CD14-positive monocyte (primary cell): ENCODE measurements at regions not wholly inside any gene's neighbourhood (a gene's known extent, or its start where the extent isn't known, plus 50 kb on each side); places are given as distances from the start of the nearest gene placed in this dataset.

Experiments
- DNase-seq, 3 donors: peaks; one replicate each; pipeline ENCODE4 v3.0.0-alpha.2; 2011 to 2022
- H2AFZ ChIP-seq: 2 replicates; pipeline ENCODE4 v1.6.0; 2012; ENCODE audit warnings: mild to moderate bottlenecking, low read depth, low read length, inconsistent platforms; ENCODE audit not compliant: insufficient read depth, poor library complexity, severe bottlenecking
- H3K27ac ChIP-seq, 2 donors: 1 replicate in 1 of 2; 2 replicates in 1 of 2; pipeline ENCODE4 v1.5.1; 2012 to 2013; ENCODE audit warnings: low read length in 2 of 2, control low read depth in 1 of 2, inconsistent platforms in 1 of 2, low read depth in 1 of 2, mild to moderate bottlenecking in 1 of 2
- H3K27me3 ChIP-seq, 2 donors: one replicate each; pipeline versions ENCODE4 v1.6.0 to v1.6.1; 2011 to 2013; ENCODE audit warnings: low read length in 2 of 2; ENCODE audit not compliant: control insufficient read depth in 2 of 2, insufficient read depth in 2 of 2
- H3K36me3 ChIP-seq, 2 donors: replicated peaks in 1 of 2; 1 replicate in 1 of 2; 2 replicates in 1 of 2; pipeline versions ENCODE4 v1.5.1 to v1.6.1; 2012 to 2013; ENCODE audit warnings: low read length in 2 of 2, control low read depth in 1 of 2, inconsistent platforms in 1 of 2, mild to moderate bottlenecking in 1 of 2; ENCODE audit not compliant: insufficient read depth in 2 of 2, control insufficient read depth in 1 of 2
- H3K4me1 ChIP-seq, 2 donors: 1 replicate in 1 of 2; 2 replicates in 1 of 2; pipeline versions ENCODE4 v1.5.1 to v1.6.1; 2012 to 2013; ENCODE audit warnings: low read length in 2 of 2, control low read depth in 1 of 2, inconsistent platforms in 1 of 2, mild to moderate bottlenecking in 1 of 2, moderate library complexity in 1 of 2; ENCODE audit not compliant: insufficient read depth in 2 of 2, control insufficient read depth in 1 of 2
- H3K4me2 ChIP-seq: replicated peaks from 2 replicates; pipeline ENCODE3; 2012; ENCODE audit warnings: low read length, moderate library complexity, mild to moderate bottlenecking; ENCODE audit not compliant: poor library complexity, severe bottlenecking; ENCODE audit errors: extremely low read depth
- H3K4me3 ChIP-seq, 3 experiments: fragments of 200-600 bp in 1 of 3; sonication (generic) in 1 of 3; replicated peaks in 1 of 3; 1 replicate in 2 of 3; 2 replicates in 1 of 3; pipeline ENCODE4 v1.5.1; 2011 to 2013; ENCODE audit warnings: low read length in 3 of 3, mild to moderate bottlenecking in 3 of 3, control low read depth in 2 of 3, low read depth in 2 of 3, inconsistent platforms in 1 of 3, moderate library complexity in 1 of 3
- H3K79me2 ChIP-seq: 2 replicates; pipeline ENCODE4 v1.6.0; 2012; ENCODE audit warnings: mild to moderate bottlenecking, control low read depth, inconsistent platforms, low read length, moderate library complexity; ENCODE audit not compliant: insufficient read depth
- H3K9ac ChIP-seq: 2 replicates; pipeline ENCODE4 v1.6.0; 2017; ENCODE audit warnings: low read length, mild to moderate bottlenecking; ENCODE audit not compliant: insufficient read depth, poor library complexity, severe bottlenecking
- H3K9me3 ChIP-seq, 2 donors: replicated peaks in 1 of 2; 1 replicate in 1 of 2; 2 replicates in 1 of 2; pipeline versions ENCODE4 v1.5.1 to v1.6.1; 2012 to 2013; ENCODE audit warnings: low read length in 2 of 2, control low read depth in 1 of 2; ENCODE audit not compliant: control insufficient read depth in 1 of 2, insufficient read depth in 1 of 2
- H4K20me1 ChIP-seq: 2 replicates; pipeline ENCODE4 v1.6.0; 2012; ENCODE audit warnings: mild to moderate bottlenecking, low read length, control low read depth, moderate library complexity; ENCODE audit not compliant: insufficient read depth
- H3K27ac Mint-ChIP-seq, 7 donors: one replicate each; pipeline ENCODE4 v1.8.0; 2020; ENCODE audit warnings: mild to moderate bottlenecking in 7 of 7, mixed read lengths in 7 of 7, moderate library complexity in 6 of 7, inconsistent platforms in 2 of 7
- H3K27me3 Mint-ChIP-seq, 3 donors: one replicate each; pipeline ENCODE4 v1.8.0; 2021 to 2022; ENCODE audit warnings: low read depth in 3 of 3, mild to moderate bottlenecking in 3 of 3, mixed read lengths in 3 of 3, moderate library complexity in 3 of 3, inconsistent platforms in 1 of 3
- H3K36me3 Mint-ChIP-seq, 2 donors: one replicate each; pipeline ENCODE4 v1.8.0; 2020; ENCODE audit warnings: mixed read lengths in 2 of 2, inconsistent platforms in 1 of 2, mild to moderate bottlenecking in 1 of 2
- H3K4me1 Mint-ChIP-seq: one replicate; pipeline ENCODE4 v1.8.0; 2020; ENCODE audit warnings: mild to moderate bottlenecking, mixed read lengths
- H3K4me3 Mint-ChIP-seq, 2 donors: one replicate each; pipeline ENCODE4 v1.8.0; 2020; ENCODE audit warnings: mild to moderate bottlenecking in 2 of 2, mixed read lengths in 2 of 2, moderate library complexity in 1 of 2
- H3K9me3 Mint-ChIP-seq, 7 donors: one replicate each; pipeline ENCODE4 v1.8.0; 2020 to 2022; ENCODE audit warnings: mixed read lengths in 7 of 7, mild to moderate bottlenecking in 6 of 7, moderate library complexity in 6 of 7, inconsistent platforms in 2 of 7
- WGBS: methylation state at CpG from one replicate; pipeline ENCODE4 v1.1.5; 2013; ENCODE audit warnings: missing lambda C conversion rate; ENCODE audit not compliant: insufficient coverage; 5-methylcytosine and 5-hydroxymethylcytosine counted together
- intact Hi-C, 2 donors: fragments of 100-400 bp; cut with micrococcal nuclease; formaldehyde crosslinking; loops; one replicate each; pipeline versions ENCODE4 v1.15.0 to v1.15.1; 2023
- TF ChIP-seq, protein P1 (sequence below): fragments of 200-600 bp; IDR thresholded peaks from one replicate; pipeline ENCODE4 v1.8.0; 2022; ENCODE audit warnings: antibody characterized with exemption, mild to moderate bottlenecking

DNA sequence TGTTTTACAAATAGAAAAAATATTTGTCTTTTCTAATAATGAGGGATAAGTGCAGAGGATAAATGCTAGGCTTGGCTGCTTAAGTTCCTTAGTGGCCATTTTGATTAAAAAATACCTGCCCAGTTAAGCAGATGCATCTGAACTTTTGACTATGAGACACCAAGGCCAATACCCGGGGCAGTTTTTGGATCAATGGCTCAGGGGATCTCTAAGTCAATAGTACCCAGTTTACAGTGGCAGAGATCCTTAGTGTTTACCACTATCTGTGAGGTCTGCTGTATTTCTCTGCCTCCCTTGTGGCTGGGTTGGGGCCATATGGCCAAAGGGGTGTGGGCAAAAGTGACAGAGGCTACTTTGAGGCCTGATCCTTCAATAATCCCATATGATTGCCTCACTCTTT, 184.5 kb upstream of the MAST4 start:
- H2AFZ ChIP-seq = no peak overlapping the region
- H3K36me3 Mint-ChIP-seq = no peaks in the 10 kb centered on the region
- H3K27me3 ChIP-seq = no peaks in the 10 kb centered on the region
- H3K4me3 ChIP-seq = no peak overlapping the region
- no peaks in the 10 kb centered on the region for H4K20me1 ChIP-seq
- H3K4me2 ChIP-seq = no peak overlapping the region
- H3K36me3 ChIP-seq = no peaks in the 10 kb centered on the region
- peaks cover 0 to 4% (median 0%) of the 10 kb centered on the region in 7 donors for H3K9me3 Mint-ChIP-seq
- no peaks in the 10 kb centered on the region for H3K79me2 ChIP-seq
- DNase-seq = no peak
- no peaks in the 10 kb centered on the region for H3K4me1 Mint-ChIP-seq
- H3K27me3 Mint-ChIP-seq = peaks cover 0 to 2% (median 0%) of the 10 kb centered on the region in 3 donors
- no peak overlapping the region for H3K27ac ChIP-seq
- no peaks in the 10 kb centered on the region for H3K4me1 ChIP-seq
- intact Hi-C loops = no loop called here
- no peak overlapping the region for H3K9ac ChIP-seq
- no peak overlapping the region for H3K4me3 Mint-ChIP-seq
- H3K27ac Mint-ChIP-seq = no peak overlapping the region
- 100% methylated on average over 1 of the region's 1 CpG for WGBS
- TF ChIP-seq, protein P1, sequence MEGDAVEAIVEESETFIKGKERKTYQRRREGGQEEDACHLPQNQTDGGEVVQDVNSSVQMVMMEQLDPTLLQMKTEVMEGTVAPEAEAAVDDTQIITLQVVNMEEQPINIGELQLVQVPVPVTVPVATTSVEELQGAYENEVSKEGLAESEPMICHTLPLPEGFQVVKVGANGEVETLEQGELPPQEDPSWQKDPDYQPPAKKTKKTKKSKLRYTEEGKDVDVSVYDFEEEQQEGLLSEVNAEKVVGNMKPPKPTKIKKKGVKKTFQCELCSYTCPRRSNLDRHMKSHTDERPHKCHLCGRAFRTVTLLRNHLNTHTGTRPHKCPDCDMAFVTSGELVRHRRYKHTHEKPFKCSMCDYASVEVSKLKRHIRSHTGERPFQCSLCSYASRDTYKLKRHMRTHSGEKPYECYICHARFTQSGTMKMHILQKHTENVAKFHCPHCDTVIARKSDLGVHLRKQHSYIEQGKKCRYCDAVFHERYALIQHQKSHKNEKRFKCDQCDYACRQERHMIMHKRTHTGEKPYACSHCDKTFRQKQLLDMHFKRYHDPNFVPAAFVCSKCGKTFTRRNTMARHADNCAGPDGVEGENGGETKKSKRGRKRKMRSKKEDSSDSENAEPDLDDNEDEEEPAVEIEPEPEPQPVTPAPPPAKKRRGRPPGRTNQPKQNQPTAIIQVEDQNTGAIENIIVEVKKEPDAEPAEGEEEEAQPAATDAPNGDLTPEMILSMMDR = no peak
- H3K9me3 ChIP-seq = no peaks in the 10 kb centered on the region

DNA sequence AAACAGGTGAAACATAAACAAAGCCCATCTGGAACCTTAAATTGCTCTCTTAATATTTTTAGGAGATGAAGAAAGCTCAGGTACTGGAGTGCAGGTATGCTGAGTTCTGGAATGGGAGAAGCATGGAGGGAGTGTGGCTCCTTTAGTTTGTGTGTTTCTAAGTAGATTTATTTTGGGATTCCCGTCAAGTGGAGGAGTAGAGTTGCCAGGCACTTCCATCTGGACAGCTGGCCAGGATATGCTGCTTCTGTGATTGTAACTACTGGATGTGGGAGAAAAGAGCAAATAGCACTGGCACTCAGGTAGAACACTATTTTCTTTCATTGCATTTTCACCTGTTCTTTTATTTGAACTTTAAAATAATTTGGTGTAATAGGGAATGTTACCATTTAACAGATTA, 182.3 kb upstream of the MAST4 start:
- Histone ChIP-seq H2AFZ (no peak overlapping the region), H4K20me1 (no peaks in the 10 kb centered on the region), H3K36me3 (no peaks in the 10 kb centered on the region), H3K4me3 (no peak overlapping the region), H3K4me2 (no peak overlapping the region), H3K4me1 (no peaks in the 10 kb centered on the region), H3K27me3 (no peaks in the 10 kb centered on the region), H3K79me2 (no peaks in the 10 kb centered on the region), H3K27ac (no peak overlapping the region), H3K9me3 (no peaks in the 10 kb centered on the region), H3K9ac (no peak overlapping the region)
- TF ChIP-seq, protein P1 = no peak
- H3K27me3 Mint-ChIP-seq = peaks cover 0 to 2% (median 0%) of the 10 kb centered on the region in 3 donors
- no peaks in the 10 kb centered on the region for H3K4me1 Mint-ChIP-seq
- no peaks in the 10 kb centered on the region for H3K36me3 Mint-ChIP-seq
- DNase-seq = no peak
- no peak overlapping the region for H3K4me3 Mint-ChIP-seq
- WGBS = 88% methylated on average over 1 of the region's 1 CpG
- H3K9me3 Mint-ChIP-seq = peaks cover 0 to 4% (median 0%) of the 10 kb centered on the region in 7 donors
- H3K27ac Mint-ChIP-seq = no peak overlapping the region
- intact Hi-C loops = no loop called here
